Fibroblast of lung (primary cell): ENCODE measurements at regions not wholly inside any gene's neighbourhood (a gene's known extent, or its start where the extent isn't known, plus 50 kb on each side); places are given as distances from the start of the nearest gene placed in this dataset.
"Not testable (repeated sequence)": the region's sequence is repeated elsewhere in the genome, so short reads cannot be mapped to it uniquely, and the experiment has no call there.

Source experiments
- DNase-seq, 2 donors: peaks; one replicate each; pipeline versions ENCODE4 v3.0.0 to v3.0.0-alpha.2; 2010; ENCODE audit warnings: low read depth in 2 of 2
- H2AFZ ChIP-seq: 2 replicates; pipeline ENCODE4 v1.5.1; 2012; ENCODE audit warnings: low read length, control low read depth, inconsistent platforms
- H3K27ac ChIP-seq: 2 replicates; pipeline ENCODE4 v1.5.1; 2011; ENCODE audit warnings: low read length, control low read depth; ENCODE audit not compliant: insufficient read depth
- H3K27me3 ChIP-seq: 2 replicates; pipeline ENCODE4 v1.5.1; 2011; ENCODE audit warnings: mild to moderate bottlenecking, low read length; ENCODE audit not compliant: control insufficient read depth, insufficient read depth
- H3K36me3 ChIP-seq: 2 replicates; pipeline ENCODE4 v1.5.1; 2011; ENCODE audit warnings: low read length; ENCODE audit not compliant: control insufficient read depth, insufficient read depth
- H3K4me1 ChIP-seq: 2 replicates; pipeline ENCODE4 v1.5.1; 2011; ENCODE audit warnings: low read length; ENCODE audit not compliant: control insufficient read depth, insufficient read depth; ENCODE audit errors: extremely low read depth
- H3K4me2 ChIP-seq: 2 replicates; pipeline ENCODE4 v1.5.1; 2011; ENCODE audit warnings: low read length, control low read depth; ENCODE audit not compliant: insufficient read depth; ENCODE audit errors: extremely low read depth
- H3K4me3 ChIP-seq, 4 experiments: fragments of 200-600 bp in 1 of 4; sonication (generic) in 1 of 4; replicated peaks in 1 of 4; 2 replicates each; pipeline ENCODE4 v1.5.1; 2011 to 2016; ENCODE audit warnings: low read length in 4 of 4, low read depth in 3 of 4, mild to moderate bottlenecking in 3 of 4, control low read depth in 2 of 4, inconsistent platforms in 1 of 4, mixed read lengths in 1 of 4; ENCODE audit not compliant: insufficient read depth in 1 of 4; ENCODE audit errors: control extremely low read depth in 1 of 4
- H3K79me2 ChIP-seq: 2 replicates; pipeline ENCODE4 v1.5.1; 2012; ENCODE audit warnings: mild to moderate bottlenecking, low read length, inconsistent platforms; ENCODE audit not compliant: control insufficient read depth, insufficient read depth
- H3K9ac ChIP-seq: 2 replicates; pipeline ENCODE4 v1.5.1; 2011; ENCODE audit warnings: mild to moderate bottlenecking, low read length, control low read depth; ENCODE audit not compliant: insufficient read depth
- H3K9me3 ChIP-seq: 2 replicates; pipeline ENCODE4 v1.5.1; 2012; ENCODE audit warnings: low read depth, low read length; ENCODE audit not compliant: control insufficient read depth, insufficient read depth
- H4K20me1 ChIP-seq: 2 replicates; pipeline ENCODE4 v1.5.1; 2011; ENCODE audit warnings: low read length; ENCODE audit not compliant: control insufficient read depth, insufficient read depth; ENCODE audit errors: extremely low read depth
- EZH2 ChIP-seq: IDR thresholded peaks from 2 replicates; pipeline ENCODE4 v1.5.1; 2012; ENCODE audit warnings: low read length, control low read depth, mild to moderate bottlenecking; ENCODE audit errors: missing control alignments
- TF ChIP-seq, protein P1 (sequence below), 2 donors: IDR thresholded peaks in 1 of 2; conservative IDR thresholded peaks in 1 of 2; 1 replicate in 1 of 2; 2 replicates in 1 of 2; pipeline ENCODE4 v1.5.1; 2011 to 2012; ENCODE audit warnings: low read length in 2 of 2, control low read depth in 1 of 2, inconsistent platforms in 1 of 2, low read depth in 1 of 2, mild to moderate bottlenecking in 1 of 2

DNA sequence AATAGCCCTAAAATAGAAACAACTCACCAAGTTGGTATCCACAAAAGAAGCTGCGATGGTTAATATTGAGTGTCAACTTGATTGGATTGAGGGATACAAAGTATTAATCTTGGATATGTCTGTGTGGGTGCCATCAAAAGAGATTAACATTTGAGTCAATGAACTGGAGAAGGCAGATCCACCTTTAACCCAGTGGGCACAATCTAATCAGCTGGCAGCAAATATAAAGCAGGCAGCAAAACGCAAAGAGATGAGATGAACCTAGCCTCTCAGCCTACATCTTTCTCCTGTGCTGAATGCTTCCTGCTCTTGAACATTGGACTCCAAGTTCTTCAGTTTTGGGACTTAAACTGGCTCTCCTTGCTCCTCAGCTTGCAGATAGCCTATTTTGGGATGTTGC, 277.6 kb upstream of the RAI14 start:
- not testable (repeated sequence) for H3K4me2 ChIP-seq, H2AFZ ChIP-seq, H3K4me1 ChIP-seq, H3K9ac ChIP-seq, H3K9me3 ChIP-seq, H3K4me3 ChIP-seq, H3K79me2 ChIP-seq, DNase-seq, H4K20me1 ChIP-seq, H3K36me3 ChIP-seq, H3K27me3 ChIP-seq, H3K27ac ChIP-seq

DNA sequence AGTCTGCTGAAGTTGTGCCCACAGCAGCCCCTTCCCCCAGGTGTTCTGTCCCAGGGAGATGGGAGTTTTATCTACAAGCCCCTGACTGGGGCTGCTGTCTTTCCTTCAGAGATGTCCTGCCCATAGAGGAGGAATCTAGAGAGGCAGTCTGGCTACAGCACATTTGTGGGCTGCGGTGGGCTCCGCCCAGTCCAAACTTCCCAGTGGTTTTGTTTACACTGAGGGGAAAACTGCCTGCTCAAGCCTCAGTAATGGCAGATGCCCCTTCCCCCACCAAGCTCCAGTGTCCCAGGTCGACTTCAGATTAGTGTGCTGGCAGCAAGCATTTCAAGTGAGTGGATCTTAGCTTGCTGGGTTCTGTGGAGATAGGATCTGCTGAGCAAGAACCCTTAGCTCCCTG, 267.4 kb upstream of the RAI14 start:
- not testable (repeated sequence) for H3K9me3 ChIP-seq, H3K27me3 ChIP-seq, H4K20me1 ChIP-seq, H3K36me3 ChIP-seq, H2AFZ ChIP-seq, H3K79me2 ChIP-seq, H3K9ac ChIP-seq, H3K4me2 ChIP-seq, H3K27ac ChIP-seq, H3K4me1 ChIP-seq, H3K4me3 ChIP-seq, DNase-seq

DNA sequence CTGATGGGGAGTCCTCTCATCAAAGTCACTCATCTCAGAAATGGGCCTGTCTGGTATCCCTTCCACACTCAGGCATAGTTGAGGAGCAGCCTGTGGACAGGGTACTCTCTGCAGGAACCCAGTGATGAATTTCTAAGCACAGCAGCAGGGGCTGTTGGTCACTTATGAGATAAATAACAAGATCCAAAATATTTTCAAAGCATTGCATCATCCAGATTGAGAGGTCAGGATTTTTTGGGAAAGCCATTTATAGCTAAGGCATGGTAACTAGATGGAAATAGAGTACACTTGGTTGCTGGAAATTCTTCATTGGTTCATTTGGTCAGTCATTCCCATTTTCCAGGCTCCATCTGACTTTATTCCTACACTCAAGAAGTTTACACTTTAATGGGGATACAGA, 246.8 kb upstream of the RAI14 start:
- Histone ChIP-seq H3K4me3 (no peak overlapping the region), H3K9me3 (no peaks in the 10 kb centered on the region), H3K79me2 (no peaks in the 10 kb centered on the region), H4K20me1 (no peaks in the 10 kb centered on the region), H3K36me3 (no peaks in the 10 kb centered on the region), H3K27me3 (no peaks in the 10 kb centered on the region), H2AFZ (no peak overlapping the region), H3K4me2 (no peak overlapping the region), H3K27ac (no peak overlapping the region), H3K4me1 (peaks cover 7% of the 10 kb centered on the region), H3K9ac (no peak overlapping the region)
- DNase-seq, result peak in 1 of 2 donors; percentile 42
- TF ChIP-seq, protein P1, sequence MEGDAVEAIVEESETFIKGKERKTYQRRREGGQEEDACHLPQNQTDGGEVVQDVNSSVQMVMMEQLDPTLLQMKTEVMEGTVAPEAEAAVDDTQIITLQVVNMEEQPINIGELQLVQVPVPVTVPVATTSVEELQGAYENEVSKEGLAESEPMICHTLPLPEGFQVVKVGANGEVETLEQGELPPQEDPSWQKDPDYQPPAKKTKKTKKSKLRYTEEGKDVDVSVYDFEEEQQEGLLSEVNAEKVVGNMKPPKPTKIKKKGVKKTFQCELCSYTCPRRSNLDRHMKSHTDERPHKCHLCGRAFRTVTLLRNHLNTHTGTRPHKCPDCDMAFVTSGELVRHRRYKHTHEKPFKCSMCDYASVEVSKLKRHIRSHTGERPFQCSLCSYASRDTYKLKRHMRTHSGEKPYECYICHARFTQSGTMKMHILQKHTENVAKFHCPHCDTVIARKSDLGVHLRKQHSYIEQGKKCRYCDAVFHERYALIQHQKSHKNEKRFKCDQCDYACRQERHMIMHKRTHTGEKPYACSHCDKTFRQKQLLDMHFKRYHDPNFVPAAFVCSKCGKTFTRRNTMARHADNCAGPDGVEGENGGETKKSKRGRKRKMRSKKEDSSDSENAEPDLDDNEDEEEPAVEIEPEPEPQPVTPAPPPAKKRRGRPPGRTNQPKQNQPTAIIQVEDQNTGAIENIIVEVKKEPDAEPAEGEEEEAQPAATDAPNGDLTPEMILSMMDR (conservative IDR thresholded peaks at IDR 0.05 in 1 of 2, IDR thresholded peaks at IDR 0.05 in 1 of 2; ENCODE audit: low read depth in 1 of 2, low read length in 2 of 2), result no peak
- no peak for TF ChIP-seq EZH2

DNA sequence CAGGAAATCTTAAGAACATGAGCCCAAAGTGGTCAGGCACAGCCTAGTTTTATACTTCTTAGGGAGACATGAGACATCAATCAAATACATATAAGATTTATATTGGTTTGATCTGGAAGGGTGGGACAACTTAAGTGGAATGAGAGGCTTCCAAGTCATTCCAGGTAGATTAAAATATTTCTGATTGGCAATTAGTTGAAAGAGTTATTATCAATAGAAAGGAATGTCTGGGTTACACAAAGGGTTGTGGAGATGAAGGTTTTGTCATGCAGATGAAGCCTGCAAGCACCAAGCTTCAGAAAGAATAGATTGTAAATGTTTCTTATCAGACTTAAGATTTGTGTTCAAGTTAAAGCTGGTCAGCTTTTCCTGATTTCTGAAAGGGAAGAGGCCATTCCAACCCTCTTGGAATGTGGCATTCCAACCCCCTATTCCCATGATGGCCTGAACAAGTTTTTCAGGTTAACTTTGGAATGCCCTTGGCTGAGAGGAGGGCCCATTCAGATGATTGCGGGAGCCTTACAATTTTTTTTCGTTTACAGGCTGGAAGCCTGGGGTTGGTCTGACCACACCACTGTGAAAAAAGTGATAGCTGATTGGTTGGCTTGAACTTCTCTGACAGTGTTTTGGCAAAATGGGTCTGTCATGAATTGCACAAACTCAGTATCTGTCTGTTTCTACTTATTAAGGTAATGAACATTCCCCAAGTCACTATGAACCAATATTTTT, 245.6 kb upstream of the RAI14 start:
- H4K20me1 ChIP-seq, result no peaks in the 10 kb centered on the region
- no peaks in the 10 kb centered on the region for H3K36me3 ChIP-seq
- DNase-seq, result peak in 1 of 2 donors; percentile 75
- H3K9ac ChIP-seq, result no peak overlapping the region
- TF ChIP-seq, protein P1 (conservative IDR thresholded peaks at IDR 0.05 in 1 of 2, IDR thresholded peaks at IDR 0.05 in 1 of 2; ENCODE audit: low read depth in 1 of 2, low read length in 2 of 2), result no peak
- TF ChIP-seq EZH2, result no peak
- no peak overlapping the region for H3K27ac ChIP-seq
- H2AFZ ChIP-seq, result no peak overlapping the region
- no peaks in the 10 kb centered on the region for H3K9me3 ChIP-seq
- peaks cover 7% of the 10 kb centered on the region for H3K4me1 ChIP-seq
- no peaks in the 10 kb centered on the region for H3K27me3 ChIP-seq
- H3K79me2 ChIP-seq, result no peaks in the 10 kb centered on the region
- H3K4me3 ChIP-seq, result no peak overlapping the region
- H3K4me2 ChIP-seq, result no peak overlapping the region
